ENCODE measurements at regions not wholly inside any gene's neighbourhood (a gene's known extent, or its start where the extent isn't known, plus 50 kb on each side); places are given as distances from the start of the nearest gene placed in this dataset.
A peak's percentile ranks its signal among the peaks of the same experiment; 100 is the strongest.

- DNase-seq, result peak in 1 of 2 donors; percentile 23
- no peaks in the 10 kb centered on the region for H3K9me3 ChIP-seq
- H3K36me3 ChIP-seq, result no peaks in the 10 kb centered on the region
- 40 to 66% (median 59%) methylated on average over 4 of the region's 4 CpGs for WGBS, 5 donors
- H3K27ac ChIP-seq, result no peak overlapping the region
- TF ChIP-seq CTCF (IDR thresholded peaks at IDR 0.05) (no peak), POLR2A (IDR thresholded peaks at IDR 0.05) (no peak), POLR2AphosphoS5 (IDR thresholded peaks at IDR 0.05) (no peak), EP300 (IDR thresholded peaks at IDR 0.05) (no peak)
- H3K27me3 ChIP-seq, result no peaks in the 10 kb centered on the region
- intact Hi-C loops (cut with DNase I; ENCODE audit: low total_unique reads), result no loop called here
- peaks cover 0 to 6% (median 0%) of the 10 kb centered on the region in 4 donors for H3K4me1 ChIP-seq
- no peak overlapping the region for H3K4me3 ChIP-seq
Measured at GRCh38 chr16:80263181-80263823, 277.5 kb upstream of the DYNLRB2 start.

- no peaks in the 10 kb centered on the region for H3K9me3 ChIP-seq
- no peak overlapping the region for H3K4me3 ChIP-seq
- WGBS, 5 donors, result 49 to 65% (median 52%) methylated on average over 4 of the region's 4 CpGs
- TF ChIP-seq CTCF (IDR thresholded peaks at IDR 0.05) (no peak), EP300 (IDR thresholded peaks at IDR 0.05) (no peak)
- intact Hi-C loops (cut with DNase I; ENCODE audit: low total_unique reads), result no loop called here
- H3K27ac ChIP-seq, result no peak overlapping the region
- DNase-seq, result peak in 1 of 2 donors; percentile 16
- H3K36me3 ChIP-seq, result no peaks in the 10 kb centered on the region
- H3K4me1 ChIP-seq, result peaks cover 0 to 6% (median 0%) of the 10 kb centered on the region in 4 donors
- H3K27me3 ChIP-seq, result no peaks in the 10 kb centered on the region
Measured at GRCh38 chr16:80260906-80261311, 279.9 kb upstream of the DYNLRB2 start.

- Histone ChIP-seq H3K4me1 (peaks cover 0 to 5% (median 0%) of the 10 kb centered on the region in 4 donors), H3K27me3 (no peaks in the 10 kb centered on the region), H3K9me3 (no peaks in the 10 kb centered on the region), H3K36me3 (no peaks in the 10 kb centered on the region), H3K27ac (no peak overlapping the region), H3K4me3 (no peak overlapping the region)
- 78 to 95% (median 85%) methylated on average over 5 to 6 of the region's 6 CpGs for WGBS, 5 donors
- TF ChIP-seq POLR2A (IDR thresholded peaks at IDR 0.05), result no peak
- intact Hi-C loops (cut with DNase I; ENCODE audit: low total_unique reads), result no loop called here
- DNase-seq, result no peak
Measured at GRCh38 chr16:80259290-80259805, 281.4 kb upstream of the DYNLRB2 start.

GRCh38 chr16:80258407-80258806 lies 282.4 kb upstream of the DYNLRB2 start:
- Histone ChIP-seq H3K36me3 (no peaks in the 10 kb centered on the region), H3K27ac (no peak overlapping the region), H3K9me3 (no peaks in the 10 kb centered on the region), H3K4me3 (no peak overlapping the region), H3K27me3 (peaks cover 0 to 3% (median 0%) of the 10 kb centered on the region in 3 donors), H3K4me1 (no peaks in the 10 kb centered on the region)
- intact Hi-C loops (cut with DNase I; ENCODE audit: low total_unique reads), result no loop called here
- DNase-seq, result no peak
- no peak for TF ChIP-seq EP300 (IDR thresholded peaks at IDR 0.05)
- TF ChIP-seq CTCF (IDR thresholded peaks at IDR 0.05), result no peak
- TF ChIP-seq POLR2A (IDR thresholded peaks at IDR 0.05), result no peak
- WGBS, 5 donors, result 44 to 69% (median 49%) methylated on average over 3 of the region's 3 CpGs

GRCh38 chr16:80254970-80255369 lies 285.8 kb upstream of the DYNLRB2 start:
- H3K36me3 ChIP-seq, result no peaks in the 10 kb centered on the region
- no peak for DNase-seq
- no peak overlapping the region for H3K4me3 ChIP-seq
- intact Hi-C loops (cut with DNase I; ENCODE audit: low total_unique reads), result no loop called here
- no peaks in the 10 kb centered on the region for H3K4me1 ChIP-seq
- H3K27ac ChIP-seq, result no peak overlapping the region
- H3K27me3 ChIP-seq, result peaks cover 0 to 6% (median 0%) of the 10 kb centered on the region in 3 donors
- TF ChIP-seq CTCF (IDR thresholded peaks at IDR 0.05) (no peak), EP300 (IDR thresholded peaks at IDR 0.05) (no peak), POLR2AphosphoS5 (IDR thresholded peaks at IDR 0.05) (no peak), POLR2A (IDR thresholded peaks at IDR 0.05) (no peak)
- 89 to 96% (median 92%) methylated on average over 4 of the region's 4 CpGs for WGBS, 5 donors
- H3K9me3 ChIP-seq, result no peaks in the 10 kb centered on the region
